GM12878 (cell line): ENCODE measurements at regions not wholly inside any gene's neighbourhood (a gene's known extent, or its start where the extent isn't known, plus 50 kb on each side); places are given as distances from the start of the nearest gene placed in this dataset.

ENCODE experiments used
- ATAC-seq: fragments of 200-7000 bp; cut with Tn5 transposase; 3 replicates; pipeline ENCODE4 v1.9.1; 2020; ENCODE audit warnings: mild to moderate bottlenecking, moderate library complexity
- BruUV-seq: library from RNA; stranded (reverse); fragments of 400-500 nt; replicated peaks from 2 replicates; lab custom pipeline; 2021; lab: Mats Ljungman, UMichigan
- CTCF ChIA-PET: fragments of 300-600 bp; sonication (Branson Sonifier 250); formaldehyde crosslinking; extraction: SDS; loops from one replicate; lab custom pipeline; 2021; ENCODE audit warnings: inconsistent platforms; lab: Yijun Ruan, JAX
- POLR2A ChIA-PET: fragments of 350-600 bp; formaldehyde crosslinking; extraction: SDS; loops from one replicate; lab custom pipeline; 2021; ENCODE audit warnings: inconsistent platforms; lab: Charles Lee
- RAD21 ChIA-PET: fragments of 300-600 bp; sonication (Branson Sonifier 250); formaldehyde crosslinking; loops from one replicate; lab custom pipeline; 2023; ENCODE audit warnings: antibody characterized with exemption; ENCODE audit not compliant: unreplicated experiment; lab: Charles Lee
- SMC1A ChIA-PET: fragments of 300-600 bp; sonication (Branson Sonifier 250); formaldehyde crosslinking; loops from one replicate; lab custom pipeline; 2023; ENCODE audit not compliant: unreplicated experiment, uncharacterized antibody; lab: Charles Lee
- DNase-seq: peaks from one replicate; pipeline ENCODE4 v3.0.0-alpha.2; 2011; ENCODE audit warnings: low read depth, low spot score
- FAIRE-seq: peaks from 3 replicates; lab custom pipeline; 2011; peaks lifted over from hg19 to GRCh38; lab: Jason Lieb, UNC
- H2AFZ ChIP-seq: 2 replicates; pipeline ENCODE4 v1.6.0; 2011; ENCODE audit warnings: low read depth, low read length, control low read depth; ENCODE audit not compliant: control insufficient read depth
- H3K27ac ChIP-seq: 2 replicates; pipeline ENCODE4 v1.5.1; 2011; ENCODE audit warnings: control low read depth; ENCODE audit not compliant: control insufficient read depth, insufficient read depth
- H3K27me3 ChIP-seq, 2 experiments: replicated peaks in 1 of 2; 2 replicates each; pipeline versions ENCODE4 v1.6.0 to v1.6.1; 2011; ENCODE audit warnings: low read length in 1 of 2; ENCODE audit not compliant: control insufficient read depth in 2 of 2, insufficient read depth in 2 of 2
- H3K36me3 ChIP-seq, 2 experiments: 2 replicates each; pipeline ENCODE4 v1.5.1; 2011; ENCODE audit warnings: low read length in 1 of 2; ENCODE audit not compliant: control insufficient read depth in 2 of 2, insufficient read depth in 2 of 2
- H3K4me1 ChIP-seq: 2 replicates; pipeline ENCODE4 v1.6.1; 2011; ENCODE audit warnings: mild to moderate bottlenecking, low read length, moderate library complexity, mixed read lengths; ENCODE audit not compliant: control insufficient read depth, insufficient read depth
- H3K4me2 ChIP-seq: 2 replicates; pipeline ENCODE4 v1.6.0; 2011; ENCODE audit warnings: control low read depth; ENCODE audit not compliant: control insufficient read depth, insufficient read depth
- H3K4me3 ChIP-seq: fragments of 200-600 bp; sonication (generic); 2 replicates; pipeline ENCODE4 v1.5.1; 2016
- H3K79me2 ChIP-seq: 2 replicates; pipeline ENCODE4 v1.6.0; 2011; ENCODE audit warnings: low read length; ENCODE audit not compliant: control insufficient read depth, insufficient read depth
- H3K9ac ChIP-seq: 2 replicates; pipeline ENCODE4 v1.8.0; 2011; ENCODE audit warnings: low read length, control low read depth, mixed read lengths; ENCODE audit not compliant: control insufficient read depth, insufficient read depth
- H3K9me3 ChIP-seq: replicated peaks from 3 replicates; pipeline ENCODE4 v1.5.1; 2011; ENCODE audit warnings: mild to moderate bottlenecking, low read length; ENCODE audit not compliant: control insufficient read depth, insufficient read depth
- H4K20me1 ChIP-seq: 2 replicates; pipeline ENCODE4 v1.6.0; 2011; ENCODE audit not compliant: control insufficient read depth, insufficient read depth
- CBFB ChIP-seq: IDR thresholded peaks from 2 replicates; pipeline ENCODE4 v1.6.1; 2016; ENCODE audit warnings: antibody characterized with exemption, low read depth
- FOS ChIP-seq: IDR thresholded peaks from 3 replicates; pipeline ENCODE4 v1.6.1; 2011; ENCODE audit warnings: borderline replicate concordance; ENCODE audit not compliant: insufficient read length; ENCODE audit errors: extremely low read depth
- KLF5 ChIP-seq: fragments of 450-650 bp; IDR thresholded peaks from 2 replicates; pipeline ENCODE4 v1.6.1; 2014; ENCODE audit warnings: mild to moderate bottlenecking; ENCODE audit not compliant: partially characterized antibody
- LARP7 ChIP-seq: fragments of 450-650 bp; IDR thresholded peaks from 2 replicates; pipeline ENCODE4 v1.6.1; 2017; ENCODE audit warnings: mild to moderate bottlenecking
- MYC ChIP-seq: IDR thresholded peaks from 2 replicates; pipeline ENCODE4 v1.6.1; 2011; ENCODE audit warnings: mild to moderate bottlenecking, low read length, moderate library complexity, inconsistent platforms; ENCODE audit not compliant: insufficient read depth, insufficient replicate concordance, insufficient read length, severe bottlenecking
- NR2F1 ChIP-seq: fragments of 450-650 bp; conservative IDR thresholded peaks from 2 replicates; pipeline ENCODE4 v1.6.1; 2017; ENCODE audit warnings: mild to moderate bottlenecking
- PKNOX1 ChIP-seq: fragments of 450-650 bp; IDR thresholded peaks from 2 replicates; pipeline ENCODE4 v1.6.1; 2016; ENCODE audit warnings: mild to moderate bottlenecking
- POU2F2 ChIP-seq: IDR thresholded peaks from 3 replicates; pipeline ENCODE4 v1.6.1; 2011; ENCODE audit warnings: low read depth, mild to moderate bottlenecking, low read length, borderline replicate concordance
- RBBP5 ChIP-seq: fragments of 200-600 bp; sonication (generic); conservative IDR thresholded peaks from 2 replicates; pipeline ENCODE4 v1.6.1; 2016
- SIX5 ChIP-seq: IDR thresholded peaks from 2 replicates; pipeline ENCODE4 v1.6.1; 2011; ENCODE audit warnings: mild to moderate bottlenecking, low read depth, low read length, moderate library complexity; ENCODE audit not compliant: severe bottlenecking
- SMARCA5 ChIP-seq: fragments of 450-650 bp; IDR thresholded peaks from 2 replicates; pipeline ENCODE4 v1.6.1; 2017; ENCODE audit warnings: mild to moderate bottlenecking
- SP1 ChIP-seq: IDR thresholded peaks from one replicate; pipeline ENCODE4 v1.6.1; 2011; ENCODE audit warnings: low read depth, low read length
- TARDBP ChIP-seq: IDR thresholded peaks from 2 replicates; pipeline ENCODE4 v1.6.1; 2016; ENCODE audit warnings: borderline replicate concordance
- ZNF207 ChIP-seq: fragments of 450-650 bp; IDR thresholded peaks from 2 replicates; pipeline ENCODE4 v1.6.1; 2014; ENCODE audit warnings: antibody characterized with exemption, mild to moderate bottlenecking, borderline replicate concordance
- ZNF217 ChIP-seq: fragments of 450-650 bp; IDR thresholded peaks from 2 replicates; pipeline ENCODE4 v1.6.1; 2017; ENCODE audit warnings: antibody characterized with exemption, mild to moderate bottlenecking
- ZNF24 ChIP-seq: fragments of 450-650 bp; IDR thresholded peaks from 2 replicates; pipeline ENCODE4 v1.6.1; 2017; ENCODE audit warnings: antibody characterized with exemption, mild to moderate bottlenecking
- ZNF274 ChIP-seq: IDR thresholded peaks from one replicate; pipeline ENCODE4 v1.8.0; 2011; ENCODE audit not compliant: insufficient read length, insufficient read depth
- WGBS: methylation state at CpG from one replicate; pipeline ENCODE4 v1.1.6; 2016; ENCODE audit warnings: low lambda C conversion rate; ENCODE audit not compliant: insufficient replicate concordance, insufficient coverage; ENCODE audit errors: missing lambda C conversion rate; 5-methylcytosine and 5-hydroxymethylcytosine counted together
- in situ Hi-C: fragments of 300-500 bp; cut with MboI; formaldehyde crosslinking; loops from 9 replicates; pipeline ENCODE4 v1.14.3; 2018; ENCODE audit warnings: mixed read lengths
- intact Hi-C: fragments of 100-400 bp; cut with micrococcal nuclease; formaldehyde crosslinking; loops from one replicate; pipeline ENCODE4 v1.14.2; 2022; ENCODE audit not compliant: unreplicated experiment
- TF ChIP-seq, protein P1 (sequence below): fragments of 450-650 bp; formaldehyde crosslinking; IDR thresholded peaks from 2 replicates; pipeline ENCODE4 v1.4.0; 2020; ENCODE audit warnings: mild to moderate bottlenecking, moderate library complexity
- TF ChIP-seq, protein P2 (sequence below): IDR thresholded peaks from 2 replicates; pipeline ENCODE4 v1.6.1; 2012; ENCODE audit warnings: low read length, inconsistent platforms

DNA sequence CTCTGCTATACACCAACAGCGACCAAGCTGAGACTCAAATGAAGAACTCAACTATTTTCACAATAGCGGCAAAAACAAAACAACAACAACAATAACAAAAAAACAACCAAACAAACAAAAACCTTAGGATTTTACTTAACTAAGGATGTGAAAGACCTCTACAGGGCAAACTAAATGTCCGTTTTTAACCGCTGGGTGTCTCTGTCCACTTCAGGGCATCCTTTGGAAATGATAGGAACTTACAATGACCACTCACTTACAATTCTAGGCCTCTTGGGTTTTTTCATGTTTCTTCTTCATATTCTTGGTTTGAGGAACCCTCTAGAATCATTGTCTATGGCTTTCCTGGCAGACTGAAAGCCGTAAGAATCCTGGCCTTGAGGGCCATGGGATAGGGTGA, 134.0 kb upstream of the FAM78B start:
- FAIRE-seq, result no peak

More for the DNA sequence above, 134.0 kb upstream of the FAM78B start:
- Histone ChIP-seq H2AFZ (no peak overlapping the region), H3K79me2 (no peaks in the 10 kb centered on the region), H3K4me2 (no peak overlapping the region), H3K9ac (no peak overlapping the region), H3K27me3 (no peaks in the 10 kb centered on the region), H3K4me3 (no peak overlapping the region), H3K27ac (no peak overlapping the region), H3K4me1 (no peaks in the 10 kb centered on the region; the same call in 1 of the 2 replicates), H4K20me1 (no peaks in the 10 kb centered on the region), H3K36me3 (no peaks in the 10 kb centered on the region), H3K9me3 (no peaks in the 10 kb centered on the region)
- ChIA-PET POLR2A (no interaction called here), CTCF (no interaction called here), SMC1A (interaction anchor here (1.2 kb wide), 1 partner anchor 22 kb away, joined by 4 read pairs; no protein-coding TSS in a partner anchor), RAD21 (no interaction called here)
- ATAC-seq (no peak), DNase-seq (no peak)
- 34% methylated on average over 5 of the region's 5 CpGs for WGBS
- intact Hi-C loops (no loop called here), in situ Hi-C loops (no loop called here)
- TF ChIP-seq SIX5, result no peak
- TF ChIP-seq, protein P1, sequence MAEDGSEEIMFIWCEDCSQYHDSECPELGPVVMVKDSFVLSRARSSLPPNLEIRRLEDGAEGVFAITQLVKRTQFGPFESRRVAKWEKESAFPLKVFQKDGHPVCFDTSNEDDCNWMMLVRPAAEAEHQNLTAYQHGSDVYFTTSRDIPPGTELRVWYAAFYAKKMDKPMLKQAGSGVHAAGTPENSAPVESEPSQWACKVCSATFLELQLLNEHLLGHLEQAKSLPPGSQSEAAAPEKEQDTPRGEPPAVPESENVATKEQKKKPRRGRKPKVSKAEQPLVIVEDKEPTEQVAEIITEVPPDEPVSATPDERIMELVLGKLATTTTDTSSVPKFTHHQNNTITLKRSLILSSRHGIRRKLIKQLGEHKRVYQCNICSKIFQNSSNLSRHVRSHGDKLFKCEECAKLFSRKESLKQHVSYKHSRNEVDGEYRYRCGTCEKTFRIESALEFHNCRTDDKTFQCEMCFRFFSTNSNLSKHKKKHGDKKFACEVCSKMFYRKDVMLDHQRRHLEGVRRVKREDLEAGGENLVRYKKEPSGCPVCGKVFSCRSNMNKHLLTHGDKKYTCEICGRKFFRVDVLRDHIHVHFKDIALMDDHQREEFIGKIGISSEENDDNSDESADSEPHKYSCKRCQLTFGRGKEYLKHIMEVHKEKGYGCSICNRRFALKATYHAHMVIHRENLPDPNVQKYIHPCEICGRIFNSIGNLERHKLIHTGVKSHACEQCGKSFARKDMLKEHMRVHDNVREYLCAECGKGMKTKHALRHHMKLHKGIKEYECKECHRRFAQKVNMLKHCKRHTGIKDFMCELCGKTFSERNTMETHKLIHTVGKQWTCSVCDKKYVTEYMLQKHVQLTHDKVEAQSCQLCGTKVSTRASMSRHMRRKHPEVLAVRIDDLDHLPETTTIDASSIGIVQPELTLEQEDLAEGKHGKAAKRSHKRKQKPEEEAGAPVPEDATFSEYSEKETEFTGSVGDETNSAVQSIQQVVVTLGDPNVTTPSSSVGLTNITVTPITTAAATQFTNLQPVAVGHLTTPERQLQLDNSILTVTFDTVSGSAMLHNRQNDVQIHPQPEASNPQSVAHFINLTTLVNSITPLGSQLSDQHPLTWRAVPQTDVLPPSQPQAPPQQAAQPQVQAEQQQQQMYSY, result no peak
- TF ChIP-seq PKNOX1, result no peak
- no peak for TF ChIP-seq ZNF24
- TF ChIP-seq ZNF207, result no peak
- TF ChIP-seq MYC, result no peak
- no peak for TF ChIP-seq LARP7
- TF ChIP-seq ZNF217, result no peak
- TF ChIP-seq POU2F2, result no peak
- TF ChIP-seq KLF5, result no peak
- TF ChIP-seq, protein P2, sequence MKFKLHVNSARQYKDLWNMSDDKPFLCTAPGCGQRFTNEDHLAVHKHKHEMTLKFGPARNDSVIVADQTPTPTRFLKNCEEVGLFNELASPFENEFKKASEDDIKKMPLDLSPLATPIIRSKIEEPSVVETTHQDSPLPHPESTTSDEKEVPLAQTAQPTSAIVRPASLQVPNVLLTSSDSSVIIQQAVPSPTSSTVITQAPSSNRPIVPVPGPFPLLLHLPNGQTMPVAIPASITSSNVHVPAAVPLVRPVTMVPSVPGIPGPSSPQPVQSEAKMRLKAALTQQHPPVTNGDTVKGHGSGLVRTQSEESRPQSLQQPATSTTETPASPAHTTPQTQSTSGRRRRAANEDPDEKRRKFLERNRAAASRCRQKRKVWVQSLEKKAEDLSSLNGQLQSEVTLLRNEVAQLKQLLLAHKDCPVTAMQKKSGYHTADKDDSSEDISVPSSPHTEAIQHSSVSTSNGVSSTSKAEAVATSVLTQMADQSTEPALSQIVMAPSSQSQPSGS, result no peak
- no peak for TF ChIP-seq NR2F1
- TF ChIP-seq CBFB, result no peak
- TF ChIP-seq FOS, result no peak
- TF ChIP-seq SP1, result no peak
- TF ChIP-seq TARDBP, result no peak
- no peak for TF ChIP-seq ZNF274
- TF ChIP-seq SMARCA5, result no peak
- TF ChIP-seq RBBP5, result no peak
- no TSS peak for BruUV-seq
